G401.6 (cell line): ENCODE measurements at regions not wholly inside any gene's neighbourhood (a gene's known extent, or its start where the extent isn't known, plus 50 kb on each side); places are given as distances from the start of the nearest gene placed in this dataset.
"Not testable (repeated sequence)": the region's sequence is repeated elsewhere in the genome, so short reads cannot be mapped to it uniquely, and the experiment has no call there.

Experiments used
- FAIRE-seq: peaks from 2 replicates; lab custom pipeline; 2012; peaks lifted over from hg19 to GRCh38; lab: Jason Lieb, UNC

DNA sequence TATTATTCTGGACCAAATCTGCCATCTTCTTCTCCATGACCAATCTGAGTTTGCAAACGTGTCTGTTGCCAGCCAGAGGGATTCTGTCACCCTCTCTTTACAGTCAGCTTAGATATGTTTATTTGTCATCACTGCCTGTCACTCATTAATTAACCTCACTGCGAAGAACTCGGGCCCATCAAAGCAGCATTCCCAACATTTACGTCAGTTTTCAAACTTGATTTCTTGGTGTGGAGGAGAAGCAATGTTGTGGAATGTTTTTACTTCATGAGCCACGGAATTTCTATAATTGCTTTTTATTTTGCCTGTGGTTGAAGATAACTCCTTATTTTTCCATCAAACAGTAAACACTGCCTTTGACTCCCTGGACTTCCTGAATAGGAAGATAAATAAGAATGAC is 91.8 kb upstream of the CNKSR3 start:
- no peak for FAIRE-seq

DNA sequence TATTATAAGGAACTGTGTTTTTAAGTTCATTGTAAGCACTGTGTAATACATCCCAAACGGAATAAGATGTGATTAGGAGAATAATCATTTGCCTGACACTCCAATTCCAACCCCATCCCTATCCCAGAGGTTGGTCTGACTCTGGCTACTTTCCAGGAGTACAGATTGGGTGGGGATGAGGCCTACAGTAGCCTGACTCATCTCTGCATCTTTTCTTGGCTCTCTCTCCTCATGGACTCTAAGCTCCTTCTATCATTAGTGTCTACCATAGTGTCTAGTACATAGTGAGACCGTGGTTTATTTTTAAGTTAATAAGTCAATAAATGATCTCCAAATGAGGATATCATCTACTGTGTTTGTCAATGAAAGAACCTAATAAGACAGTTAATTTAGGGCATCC is 92.2 kb upstream of the CNKSR3 start:
- no peak for FAIRE-seq

DNA sequence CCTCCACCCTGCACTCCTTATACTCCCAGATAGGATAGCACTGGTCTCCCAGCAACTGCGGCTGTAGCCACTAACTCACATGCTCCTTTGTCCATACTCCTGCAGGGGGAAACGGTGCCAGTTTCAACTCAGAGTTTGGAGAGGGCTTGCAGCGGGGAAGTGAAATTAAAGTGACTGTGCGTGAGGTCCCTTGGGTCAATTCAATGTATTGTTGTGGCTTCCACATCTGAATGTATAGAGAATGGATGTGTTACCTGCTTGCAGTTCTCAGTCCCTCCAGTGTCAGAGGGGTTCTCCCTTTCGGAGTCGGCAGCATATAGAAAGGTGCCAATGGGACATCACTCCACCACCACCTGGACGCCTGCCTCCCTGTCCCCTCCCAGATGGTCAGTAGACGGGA is 93.6 kb upstream of the CNKSR3 start:
- no peak for FAIRE-seq

DNA sequence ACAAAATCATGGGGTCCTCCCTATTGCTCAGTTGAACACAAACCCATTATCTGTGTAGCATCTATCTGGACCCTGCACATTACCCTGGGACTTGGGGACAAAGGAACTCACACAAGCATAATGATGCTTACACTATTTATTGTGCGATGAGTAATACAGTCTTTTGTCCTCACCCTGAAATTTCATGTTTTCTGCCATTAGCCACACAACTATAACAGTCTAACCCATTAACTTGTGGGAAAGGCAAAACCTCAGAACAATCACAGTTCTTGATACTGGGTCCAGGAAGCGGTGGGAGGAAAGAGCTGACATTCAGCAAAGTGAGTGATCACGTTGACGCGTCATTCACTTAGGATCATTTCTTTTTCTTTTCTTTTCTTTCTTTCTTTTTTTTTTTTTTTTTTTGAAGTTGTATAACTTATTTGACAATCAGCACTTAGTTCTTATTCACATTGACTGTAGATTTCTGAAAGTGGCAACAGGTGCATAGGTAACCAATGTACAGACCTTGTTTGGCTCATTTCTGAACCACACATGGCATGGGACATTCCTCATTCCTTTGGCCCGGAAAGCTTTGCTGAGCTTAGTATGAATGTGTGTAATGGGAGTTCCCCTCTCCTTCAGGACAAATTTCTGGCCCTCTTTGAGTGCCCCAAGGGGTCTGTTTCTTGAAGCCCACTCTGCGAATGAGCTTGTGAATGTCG is 94.8 kb upstream of the CNKSR3 start:
- FAIRE-seq = no peak

DNA sequence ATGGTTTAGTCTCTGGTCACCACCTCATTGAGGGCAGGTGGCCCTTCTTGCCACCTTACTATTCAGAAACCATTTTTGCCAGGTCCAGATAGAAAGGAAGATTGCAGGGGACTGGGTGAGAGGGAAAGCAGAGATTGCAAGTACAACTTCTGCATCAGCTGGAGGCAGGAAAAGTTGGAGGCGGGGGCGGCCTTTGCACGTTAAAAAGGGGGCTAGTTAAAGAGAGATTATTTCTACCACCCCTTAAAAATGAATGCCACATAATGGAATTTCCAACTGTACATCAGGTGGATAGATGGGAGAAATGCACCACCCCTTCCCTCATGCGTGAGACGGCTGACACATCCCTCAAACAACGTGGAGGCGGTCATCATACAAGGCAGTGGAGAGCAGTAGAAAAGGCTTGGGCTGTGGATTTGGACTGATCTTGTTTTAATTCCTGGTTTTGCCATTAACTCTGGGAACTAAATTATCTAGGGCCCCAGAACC is 95.4 kb upstream of the CNKSR3 start:
- no peak for FAIRE-seq

DNA sequence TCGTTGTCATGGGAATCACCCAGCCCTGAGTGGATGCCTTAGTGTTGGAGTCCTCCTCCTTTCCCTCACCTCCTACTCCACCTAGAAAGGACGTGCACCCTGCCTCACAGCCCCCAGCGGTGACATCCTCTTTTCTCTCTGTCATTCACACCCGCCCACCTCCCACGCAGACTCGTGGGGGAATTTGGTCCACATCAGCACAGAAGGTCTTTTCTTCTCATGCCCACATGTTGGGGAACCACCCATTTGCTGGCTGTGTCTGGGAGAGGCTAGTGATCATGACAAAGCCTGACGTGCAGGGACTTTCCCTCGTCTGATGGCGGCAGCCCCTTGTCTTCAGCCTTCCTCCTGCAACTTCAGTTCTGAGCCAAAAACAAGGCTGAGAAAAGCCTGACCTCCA is 96.0 kb upstream of the CNKSR3 start:
- no peak for FAIRE-seq

DNA sequence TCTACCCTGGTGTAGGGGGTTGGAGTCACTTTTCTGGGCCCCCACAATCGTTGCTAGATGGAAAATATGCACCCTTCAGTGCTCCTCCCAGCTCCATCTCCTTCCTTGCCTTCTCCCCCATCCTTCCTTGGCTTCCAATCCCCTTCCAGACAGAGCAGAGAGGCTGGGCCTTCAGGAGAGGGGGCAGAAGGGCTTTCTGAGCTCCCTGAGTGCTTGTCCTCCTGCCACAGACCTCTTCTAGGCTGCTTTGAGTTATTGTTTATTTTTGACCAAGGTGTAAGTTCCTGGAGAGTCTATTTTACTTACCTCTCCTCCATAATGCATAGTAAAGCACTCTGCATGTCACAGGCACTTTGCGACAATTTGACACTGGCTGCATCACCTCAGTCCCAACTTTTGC is 96.4 kb upstream of the CNKSR3 start:
- FAIRE-seq = no peak

DNA sequence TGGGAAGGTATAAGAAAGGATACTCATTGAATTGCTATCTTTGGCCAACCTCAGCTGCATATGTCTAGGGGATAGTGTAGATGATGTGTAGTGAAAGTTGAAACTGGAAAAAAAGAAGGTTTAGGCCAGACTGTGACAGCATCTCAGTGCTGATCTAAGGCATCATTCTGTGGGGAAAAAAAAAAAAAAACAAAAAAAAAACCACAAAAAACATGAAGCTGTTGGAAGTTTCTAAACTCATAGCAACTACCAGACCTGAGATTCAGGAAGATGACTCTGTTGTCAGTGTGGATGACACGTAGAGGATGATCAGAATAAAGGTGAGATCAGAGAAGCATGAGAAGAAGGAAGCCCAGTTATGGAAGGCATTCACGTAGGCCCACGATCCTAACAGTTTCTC is 100.8 kb upstream of the CNKSR3 start:
- FAIRE-seq = no peak

DNA sequence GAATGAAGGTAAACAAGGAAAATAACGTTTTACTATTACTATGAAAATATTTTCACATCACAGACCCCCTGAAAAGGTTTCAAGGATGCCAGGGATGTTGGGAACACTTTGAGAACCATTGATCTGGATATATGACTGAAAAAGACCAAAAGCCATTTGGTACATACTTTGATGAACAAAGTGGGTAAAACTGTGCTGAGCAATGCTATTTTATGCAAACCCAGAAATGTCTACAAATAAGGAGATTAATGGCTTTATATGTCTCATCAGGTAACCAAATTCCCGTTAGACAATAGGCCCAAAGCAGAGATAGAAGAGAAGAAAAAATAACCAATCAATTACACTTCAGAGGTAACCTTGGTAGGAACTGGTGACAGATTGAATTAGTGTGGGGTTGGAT is 101.4 kb upstream of the CNKSR3 start:
- FAIRE-seq = no peak

DNA sequence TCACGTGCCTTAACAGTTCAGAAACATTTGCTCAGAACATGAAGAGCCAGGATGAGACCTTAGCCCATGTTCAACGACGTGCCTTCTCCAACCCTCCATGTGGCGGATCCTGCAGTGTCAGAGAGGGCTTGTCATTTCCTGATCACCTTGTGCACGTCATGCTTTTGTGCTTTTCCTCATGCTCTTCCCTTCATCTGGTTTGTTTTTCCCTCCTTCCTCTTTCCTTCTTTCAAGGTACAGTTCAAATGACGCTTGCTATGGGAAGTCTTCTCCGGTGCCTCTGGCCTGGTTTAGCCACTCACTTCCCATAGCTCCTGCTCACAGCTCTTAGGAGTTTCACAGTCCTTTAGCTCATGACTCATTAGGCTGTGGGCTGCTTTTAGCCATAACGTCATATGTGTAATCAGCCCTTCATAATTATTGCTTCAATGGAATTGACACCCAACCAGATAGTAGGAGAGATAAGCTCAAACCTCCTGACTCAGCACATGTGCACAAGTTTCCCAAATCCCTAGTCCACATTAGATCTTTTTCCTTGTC is 102.7 kb upstream of the CNKSR3 start:
- no peak for FAIRE-seq

DNA sequence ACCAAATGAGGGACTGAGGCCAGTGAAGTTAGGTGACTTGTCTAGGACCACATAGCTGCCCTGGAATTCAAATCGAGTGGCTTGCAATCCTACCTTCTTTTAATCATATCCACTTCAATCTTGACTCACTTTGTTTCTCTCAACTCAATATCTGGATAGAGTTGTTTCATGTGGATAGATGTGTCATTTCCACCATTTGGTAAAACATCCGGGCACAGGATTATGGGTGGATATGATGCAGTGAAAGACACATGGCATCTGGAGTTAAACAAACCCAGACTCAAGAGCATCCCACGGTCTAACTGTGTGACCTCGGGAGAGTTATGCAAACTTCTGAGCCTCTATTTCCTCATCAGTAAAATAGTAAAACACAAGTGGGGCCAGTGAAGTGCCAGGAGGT is 103.6 kb upstream of the CNKSR3 start:
- FAIRE-seq = no peak

DNA sequence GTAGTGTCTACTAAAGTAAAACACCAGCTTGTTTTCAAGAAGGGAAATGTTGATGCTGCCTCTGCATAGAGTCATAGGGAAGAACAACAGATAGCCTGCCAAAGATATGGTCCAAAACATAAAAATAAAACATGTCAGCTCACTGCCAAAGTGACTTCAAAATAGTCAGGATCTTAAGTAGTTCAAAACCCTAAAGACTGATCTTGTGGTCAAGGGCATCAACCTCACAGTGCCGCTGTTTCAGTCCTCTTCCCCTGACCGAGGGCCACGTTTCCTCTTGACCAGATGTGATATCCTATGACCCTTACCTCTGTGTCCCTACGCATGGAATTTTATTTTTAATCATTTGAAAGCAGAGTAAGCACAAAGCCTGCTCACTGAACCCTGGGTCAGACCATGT is 104.2 kb upstream of the CNKSR3 start:
- no peak for FAIRE-seq

DNA sequence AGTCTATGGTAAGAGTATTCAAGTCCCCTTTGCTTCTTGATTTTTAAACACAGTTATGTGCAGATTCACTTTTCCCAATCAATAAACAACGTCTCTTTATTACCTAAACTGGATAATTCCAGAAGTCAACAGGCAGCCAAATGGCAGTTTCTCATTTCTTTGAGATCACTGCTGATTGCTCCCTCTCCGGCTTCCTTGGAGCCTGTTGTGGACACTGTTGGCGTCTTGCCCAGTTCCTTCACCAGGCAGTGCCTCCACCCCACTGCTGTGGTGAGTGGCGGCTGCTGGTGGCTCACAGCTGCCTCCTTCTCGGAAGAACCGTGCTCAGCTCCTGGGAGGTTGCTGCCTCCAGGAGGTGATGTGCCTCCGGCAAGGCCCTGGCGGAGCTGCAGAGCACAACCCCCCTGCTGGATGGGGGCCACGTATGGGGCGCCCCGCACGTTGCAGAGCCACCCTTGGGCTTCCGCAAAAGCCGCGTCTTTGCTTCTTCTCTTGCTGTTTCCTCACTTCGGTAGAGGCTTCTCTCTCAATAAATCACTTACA is 105.1 kb upstream of the CNKSR3 start:
- no peak for FAIRE-seq

DNA sequence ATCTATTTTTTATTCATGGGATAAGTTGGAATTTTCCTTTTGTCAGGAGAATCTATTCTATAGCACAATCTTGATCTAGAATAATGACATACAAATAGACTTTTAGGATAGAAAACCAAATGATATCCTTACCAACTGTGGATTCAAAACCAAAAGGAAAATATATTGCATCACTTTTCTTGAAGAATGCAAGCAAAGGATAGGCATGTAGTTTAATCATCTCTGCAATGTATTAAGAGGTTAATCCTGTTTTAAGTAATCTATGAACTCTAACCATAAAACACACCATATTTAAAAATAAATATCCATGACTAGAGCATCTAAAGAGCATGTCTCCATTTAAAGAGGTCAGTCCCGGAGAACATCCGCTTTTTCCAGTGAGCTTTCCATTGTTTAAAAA is 106.7 kb upstream of the CNKSR3 start:
- peak; percentile 19 for FAIRE-seq

DNA sequence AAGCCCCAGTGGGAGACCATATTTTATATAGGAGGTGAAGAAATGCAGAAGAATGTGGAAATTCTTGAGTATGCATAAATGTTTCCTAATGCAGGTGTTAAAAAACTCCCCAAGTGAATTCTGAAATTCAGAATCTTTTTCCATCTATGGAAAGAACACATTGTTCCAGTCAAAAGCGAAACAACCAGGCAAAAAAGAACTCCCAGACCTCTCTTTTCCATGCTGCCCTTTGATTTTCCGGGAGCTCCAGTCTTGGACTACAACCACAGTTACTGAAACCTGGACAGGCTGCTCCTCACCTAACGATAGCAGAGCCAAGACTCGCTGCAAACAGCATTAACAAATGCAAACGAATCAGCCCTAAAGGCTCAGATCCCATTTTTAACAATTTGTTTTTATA is 108.7 kb upstream of the CNKSR3 start:
- FAIRE-seq = no peak

DNA sequence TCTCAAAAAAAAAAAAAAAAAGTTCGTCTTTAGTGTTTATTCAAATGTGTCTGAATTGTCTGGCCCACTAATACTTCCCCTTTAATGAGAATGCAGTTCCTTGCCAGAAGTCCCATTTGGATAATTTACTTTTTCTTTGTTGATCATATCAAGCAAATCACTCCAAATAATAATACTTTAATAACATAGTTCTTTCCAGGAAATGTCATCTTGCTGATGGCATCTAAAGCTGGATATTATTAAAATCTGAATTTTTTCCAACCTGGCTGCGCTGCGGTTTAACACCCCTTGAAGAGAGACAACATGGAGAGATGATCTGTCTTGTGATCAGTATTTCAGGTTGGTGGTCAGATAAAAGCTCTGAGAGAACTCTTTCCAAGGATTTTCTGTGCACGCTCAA is 111.2 kb upstream of the CNKSR3 start:
- FAIRE-seq = no peak

DNA sequence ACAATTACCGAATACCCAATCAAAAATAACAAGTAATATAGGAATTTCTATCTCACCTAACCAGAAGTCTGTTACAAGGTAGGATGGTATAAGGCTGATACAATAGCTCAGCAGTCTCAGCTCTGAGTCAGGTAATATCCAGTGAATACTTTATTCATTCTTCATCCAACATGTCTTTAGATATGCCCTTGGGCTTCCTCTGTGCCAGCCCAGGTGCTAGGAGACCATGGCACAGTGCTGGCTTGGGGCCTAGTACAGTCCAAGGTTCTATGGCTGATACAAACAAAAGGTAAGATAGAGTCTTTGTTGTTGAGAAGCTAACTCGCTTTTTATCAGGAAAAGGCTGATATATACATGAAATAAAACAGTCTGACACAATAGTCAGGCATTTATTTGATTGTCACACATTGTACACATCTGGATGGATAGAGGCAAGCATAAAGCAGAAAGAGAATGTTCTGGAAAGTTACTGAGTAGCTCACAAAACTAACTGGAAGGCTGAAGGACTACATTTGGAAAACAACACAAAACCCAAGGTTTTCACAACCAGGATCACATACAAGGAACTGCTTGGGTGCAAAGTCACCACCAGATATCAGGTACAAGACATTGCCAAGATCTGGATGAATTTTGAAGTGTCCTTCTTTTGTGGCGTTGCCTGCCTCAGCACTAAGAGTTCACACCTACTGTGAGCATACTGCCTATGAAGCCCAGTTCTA is 110.4 kb upstream of the SCAF8 start:
- FAIRE-seq = no peak

DNA sequence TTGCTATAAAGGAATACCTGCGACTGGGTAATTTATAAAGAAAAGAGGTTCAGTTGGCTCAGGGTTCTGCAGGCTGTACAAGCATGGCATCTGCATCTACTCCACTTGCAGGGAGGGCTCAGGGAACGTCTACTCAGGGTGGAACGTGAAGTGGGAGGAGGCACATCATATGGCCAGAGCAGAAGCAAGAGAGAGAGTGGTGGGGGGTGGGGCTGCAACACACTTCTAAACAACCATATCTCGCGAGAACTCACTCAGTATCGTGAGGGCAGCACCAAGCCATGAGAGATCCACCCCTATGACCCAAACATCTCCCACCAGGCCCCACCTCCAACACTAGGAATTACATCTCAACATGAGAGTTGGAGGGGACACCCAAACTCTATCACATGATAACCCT is 109.8 kb upstream of the SCAF8 start:
- no peak for FAIRE-seq

DNA sequence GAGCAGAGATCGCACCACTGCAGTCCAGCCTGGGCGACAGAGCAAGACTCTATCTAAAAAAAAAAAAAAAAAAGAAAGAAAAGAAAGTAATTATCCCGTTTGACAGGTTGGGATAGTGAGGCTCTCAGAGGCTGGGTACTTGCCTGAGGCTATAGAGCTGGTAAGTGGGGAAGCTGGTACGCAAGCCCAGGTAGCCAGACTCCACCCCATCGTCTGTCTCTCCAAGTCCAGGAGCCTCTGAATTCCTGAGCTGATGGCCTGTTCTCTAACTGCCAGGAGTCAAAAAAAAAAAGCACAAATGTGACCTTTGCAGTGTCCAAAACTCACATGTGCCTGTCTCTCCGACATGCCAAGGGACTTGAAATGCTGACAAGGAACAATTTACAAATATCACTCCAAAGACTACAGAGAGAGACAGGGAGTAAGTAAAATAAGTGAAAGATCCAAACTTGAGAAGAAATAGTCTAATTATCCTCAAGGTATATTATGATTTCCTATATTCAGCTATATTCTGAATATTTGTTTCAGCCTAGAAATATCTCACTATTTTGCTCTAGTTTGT is 109.1 kb upstream of the SCAF8 start:
- no peak for FAIRE-seq

DNA sequence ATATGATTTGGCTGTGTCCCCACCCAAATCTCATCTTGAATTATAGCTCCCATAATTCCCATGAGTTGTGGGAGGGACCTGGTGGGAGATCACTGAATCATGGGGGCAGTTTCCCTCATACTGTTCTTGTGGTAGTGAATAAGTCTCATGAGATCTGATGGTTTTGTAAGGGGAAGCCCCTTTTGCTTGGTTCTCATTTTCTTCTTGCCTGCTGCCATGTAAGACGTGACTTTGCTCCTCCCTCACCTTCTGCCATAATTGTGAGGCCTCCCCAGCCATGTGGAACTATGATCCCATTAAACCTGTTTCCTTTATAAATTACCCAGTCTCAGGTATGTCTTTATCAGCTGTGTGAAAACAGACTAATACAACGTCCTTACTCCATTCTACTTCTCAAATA is 108.5 kb upstream of the SCAF8 start:
- FAIRE-seq = not testable (repeated sequence)

DNA sequence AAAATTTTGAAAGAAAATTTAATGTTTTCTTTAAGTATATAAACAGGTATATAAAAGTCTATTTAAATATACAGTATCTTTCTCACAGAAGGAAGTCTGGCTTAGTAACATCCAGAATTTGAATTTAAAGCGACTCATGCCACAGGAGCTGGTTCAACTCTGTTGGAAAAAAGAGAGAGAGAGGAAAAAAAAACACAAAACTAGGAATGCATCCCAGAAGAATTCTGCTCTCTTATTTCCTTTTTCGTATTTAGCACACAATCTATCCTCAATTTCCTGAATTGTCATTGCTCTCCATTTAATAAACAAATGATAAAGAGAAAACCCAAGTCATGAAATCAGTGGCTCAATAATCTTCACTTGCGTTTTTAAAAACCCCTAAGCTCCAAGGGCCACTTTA is 107.5 kb upstream of the SCAF8 start:
- FAIRE-seq = no peak

DNA sequence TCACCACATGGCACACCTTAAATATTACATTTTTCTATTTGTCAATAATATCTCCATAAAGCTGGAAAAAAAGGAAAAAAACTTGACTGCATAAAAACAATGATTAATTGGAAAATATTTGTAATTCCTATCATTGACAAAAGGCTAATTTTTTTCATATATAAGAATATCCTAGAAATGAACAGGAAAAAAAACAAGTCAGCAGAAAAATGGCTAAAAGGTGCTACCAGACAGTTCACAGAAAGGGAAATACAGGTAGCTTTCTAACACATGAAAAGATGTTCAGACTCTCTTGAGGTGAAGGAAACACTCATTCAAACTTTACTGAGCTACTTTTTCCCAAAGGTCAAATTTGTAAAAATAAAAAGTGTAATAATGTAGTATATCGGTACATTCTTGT is 104.1 kb upstream of the SCAF8 start:
- no peak for FAIRE-seq

DNA sequence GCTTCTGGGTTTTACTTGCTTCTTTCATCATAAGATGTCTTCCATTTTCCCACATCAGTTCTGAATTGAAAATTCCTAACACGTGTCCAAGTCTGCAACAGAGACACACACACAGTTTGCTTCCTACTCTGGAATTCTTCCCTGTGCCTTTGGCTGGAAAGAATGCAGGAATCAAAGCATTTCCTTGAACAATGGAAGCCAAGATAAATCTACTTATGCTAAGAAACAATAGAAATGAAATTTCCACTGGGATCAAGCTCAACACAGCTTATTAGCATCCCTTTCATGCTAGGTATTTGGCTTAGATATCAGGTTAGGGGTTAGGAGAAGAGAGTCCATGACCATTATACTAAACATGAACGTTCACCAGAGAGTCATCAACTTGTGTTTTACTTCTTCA is 101.1 kb upstream of the SCAF8 start:
- no peak for FAIRE-seq
